Adipocyte (in vitro differentiated cells): ENCODE measurements at regions not wholly inside any gene's neighbourhood (a gene's known extent, or its start where the extent isn't known, plus 50 kb on each side); places are given as distances from the start of the nearest gene placed in this dataset.
"Not testable (repeated sequence)": the region's sequence is repeated elsewhere in the genome, so short reads cannot be mapped to it uniquely, and the experiment has no call there.

Experiments
- DNase-seq: peaks from one replicate; pipeline ENCODE4 v3.0.0-alpha.2; 2015; ENCODE audit warnings: low read depth
- H3K27me3 ChIP-seq: replicated peaks from 2 replicates; pipeline ENCODE4 v1.7.0; 2013; ENCODE audit warnings: mild to moderate bottlenecking, low read length, moderate library complexity; ENCODE audit not compliant: control insufficient read depth, insufficient read depth
- H3K36me3 ChIP-seq: 2 replicates; pipeline ENCODE4 v1.7.0; 2013; ENCODE audit warnings: low read length, mild to moderate bottlenecking, moderate library complexity; ENCODE audit not compliant: control insufficient read depth, insufficient read depth, severe bottlenecking
- H3K4me1 ChIP-seq: 2 replicates; pipeline ENCODE4 v1.7.0; 2013; ENCODE audit warnings: mild to moderate bottlenecking, low read length, moderate library complexity; ENCODE audit not compliant: control insufficient read depth, insufficient read depth
- H3K4me3 ChIP-seq: 2 replicates; pipeline ENCODE4 v1.7.0; 2013; ENCODE audit warnings: mild to moderate bottlenecking, low read length, moderate library complexity
- H3K9ac ChIP-seq: 2 replicates; pipeline ENCODE4 v1.7.0; 2013; ENCODE audit warnings: mild to moderate bottlenecking, low read length, moderate library complexity
- H3K9me3 ChIP-seq: 2 replicates; pipeline ENCODE4 v1.7.0; 2013; ENCODE audit warnings: mild to moderate bottlenecking, low read length, moderate library complexity; ENCODE audit not compliant: control insufficient read depth

DNA sequence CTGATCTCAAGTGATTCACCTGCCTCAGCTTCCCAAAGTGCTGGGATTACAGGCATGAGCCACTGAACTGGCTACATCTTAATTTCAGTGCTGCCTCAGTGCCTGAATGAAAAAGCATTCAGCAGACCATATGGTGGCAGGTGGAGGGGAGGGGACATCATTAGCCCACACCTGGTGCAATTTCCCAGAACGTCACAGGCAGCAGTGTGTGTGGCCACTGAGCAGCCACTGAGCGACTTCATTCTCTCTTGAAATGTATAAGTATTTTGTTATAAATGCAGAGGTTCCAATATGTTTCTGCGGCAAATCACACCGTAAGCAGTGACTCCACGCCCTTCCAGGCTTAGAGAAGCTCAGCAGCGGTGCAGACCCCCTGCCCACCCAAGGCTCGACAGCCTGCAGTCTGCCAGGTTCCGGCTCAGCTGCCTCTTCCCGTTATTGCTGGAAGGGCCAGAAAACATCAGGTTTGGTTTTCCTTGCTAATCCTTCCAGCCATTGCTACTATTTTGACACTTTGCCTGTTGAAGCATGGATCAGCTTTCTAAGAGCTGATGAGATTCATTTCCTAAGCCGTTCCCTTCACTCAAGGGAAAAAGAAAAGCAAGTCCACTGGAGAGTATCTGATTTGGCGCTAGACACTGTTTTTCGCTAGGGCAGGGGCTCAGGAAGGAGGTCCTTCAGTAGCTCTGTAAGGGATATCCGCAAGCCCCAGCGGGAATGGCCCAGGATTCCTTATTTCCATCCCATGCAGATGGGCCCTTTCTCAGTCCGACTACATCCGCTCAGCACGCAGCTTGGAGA lies 250.7 kb downstream of the VAPA start:
- H3K4me3 ChIP-seq: no peak overlapping the region
- H3K9ac ChIP-seq: no peak overlapping the region
- H3K27me3 ChIP-seq: peaks cover 4% of the 10 kb centered on the region
- no peak for DNase-seq
- H3K36me3 ChIP-seq: no peaks in the 10 kb centered on the region
- H3K9me3 ChIP-seq: no peaks in the 10 kb centered on the region
- no peaks in the 10 kb centered on the region for H3K4me1 ChIP-seq

- DNase-seq: no peak
- H3K9ac ChIP-seq: no peak overlapping the region
- H3K27me3 ChIP-seq: peaks cover 4% of the 10 kb centered on the region
- H3K9me3 ChIP-seq: no peaks in the 10 kb centered on the region
- no peak overlapping the region for H3K4me3 ChIP-seq
- no peaks in the 10 kb centered on the region for H3K36me3 ChIP-seq
- H3K4me1 ChIP-seq: no peaks in the 10 kb centered on the region
These were observed 252.5 kb downstream of the VAPA start for GRCh38 chr18:10166164-10166807.

DNA sequence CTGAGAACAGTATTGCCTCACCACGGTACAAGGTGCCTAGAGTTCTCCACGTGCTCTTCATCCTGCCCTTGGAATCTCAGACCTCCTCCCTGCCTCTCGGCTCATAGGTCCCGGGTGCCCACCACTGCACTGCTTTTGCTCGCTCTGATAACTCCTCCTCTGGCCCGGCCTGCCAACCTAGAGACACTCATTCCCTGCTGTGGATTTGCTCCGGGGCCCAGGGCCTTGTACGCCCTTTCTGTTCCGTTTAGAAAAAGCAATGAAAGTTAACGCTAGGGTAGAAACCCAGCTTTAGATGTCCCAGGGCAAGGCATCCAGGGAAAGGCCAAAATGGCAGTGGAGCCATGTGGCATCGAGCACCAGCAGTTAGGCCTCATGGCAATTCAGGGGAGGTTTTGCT lies 253.9 kb downstream of the VAPA start:
- no peak for DNase-seq
- H3K4me1 ChIP-seq: no peaks in the 10 kb centered on the region
- no peaks in the 10 kb centered on the region for H3K36me3 ChIP-seq
- no peak overlapping the region for H3K9ac ChIP-seq
- peaks cover 4% of the 10 kb centered on the region for H3K27me3 ChIP-seq
- H3K4me3 ChIP-seq: no peak overlapping the region
- no peaks in the 10 kb centered on the region for H3K9me3 ChIP-seq

DNA sequence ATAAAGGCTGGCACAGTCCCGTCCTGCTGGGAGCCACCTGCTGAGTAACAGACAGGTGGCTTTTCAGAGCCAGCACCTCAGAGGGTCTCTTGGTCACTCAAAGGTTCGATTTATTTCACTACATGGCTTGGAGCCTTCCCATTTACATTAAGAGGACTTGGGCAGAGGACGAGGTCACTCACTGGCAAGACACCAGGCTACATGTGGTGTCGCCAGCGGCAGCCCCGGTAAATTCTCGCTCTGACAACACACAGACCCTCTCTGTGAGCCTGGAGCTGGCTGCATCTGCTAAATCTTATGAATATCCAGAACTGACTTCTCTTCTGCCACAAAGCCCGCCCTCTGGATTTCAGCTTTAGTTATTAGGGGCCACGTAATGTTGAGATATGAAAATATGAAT lies 254.7 kb downstream of the VAPA start:
- Histone ChIP-seq H3K9me3 (no peaks in the 10 kb centered on the region), H3K4me1 (no peaks in the 10 kb centered on the region), H3K9ac (no peak overlapping the region), H3K36me3 (no peaks in the 10 kb centered on the region), H3K4me3 (no peak overlapping the region), H3K27me3 (peaks cover 4% of the 10 kb centered on the region)
- DNase-seq: no peak

GRCh38 chr18:10169064-10169562 lies 255.3 kb downstream of the VAPA start:
- Histone ChIP-seq H3K9ac (no peak overlapping the region), H3K36me3 (no peaks in the 10 kb centered on the region), H3K4me1 (no peaks in the 10 kb centered on the region), H3K27me3 (peaks cover 4% of the 10 kb centered on the region), H3K4me3 (no peak overlapping the region), H3K9me3 (no peaks in the 10 kb centered on the region)
- DNase-seq: peak; percentile 79

DNA sequence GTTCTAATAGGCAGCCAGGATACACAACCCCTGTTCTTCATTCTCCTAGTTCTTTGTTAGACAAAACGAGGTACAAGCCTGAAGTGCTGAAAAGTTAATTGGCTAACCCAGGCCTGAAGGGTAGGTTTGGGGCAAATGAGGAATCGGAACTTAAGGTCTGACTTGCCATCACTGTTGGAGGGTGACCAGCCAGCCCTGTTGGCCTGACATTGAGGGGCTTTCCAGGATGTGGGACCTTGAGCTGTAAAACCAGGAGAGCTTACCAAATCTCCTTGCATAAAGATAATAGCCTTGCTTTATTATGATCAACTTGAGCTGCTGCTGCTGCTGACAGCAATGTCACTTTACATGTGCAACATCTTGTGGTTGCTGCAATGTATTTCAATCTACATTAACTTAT lies 256.0 kb downstream of the VAPA start:
- H3K9me3 ChIP-seq: no peaks in the 10 kb centered on the region
- peaks cover 1% of the 10 kb centered on the region for H3K27me3 ChIP-seq
- no peaks in the 10 kb centered on the region for H3K36me3 ChIP-seq

DNA sequence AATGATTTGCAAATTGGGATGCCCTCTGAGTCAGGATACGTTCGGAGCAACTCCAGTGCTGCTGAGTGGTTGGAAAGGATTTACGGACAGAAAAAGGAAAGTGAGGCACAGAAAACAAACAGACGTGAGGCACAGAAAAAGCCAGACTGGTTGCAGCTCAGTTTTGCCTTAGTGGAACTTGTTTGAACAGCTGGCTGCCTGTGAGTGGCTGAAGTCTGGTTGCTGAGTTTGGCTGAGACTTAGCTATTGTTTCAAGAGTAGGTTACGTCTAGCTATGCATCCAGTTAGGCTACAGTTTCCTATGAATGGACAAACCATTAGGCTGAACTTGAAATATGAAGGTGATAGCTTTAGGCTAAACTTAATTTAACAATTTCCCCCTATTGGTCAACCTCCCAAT lies 256.6 kb downstream of the VAPA start:
- no peak overlapping the region for H3K9ac ChIP-seq

More for the DNA sequence above, 256.0 kb downstream of the VAPA start:
- no peak overlapping the region for H3K9ac ChIP-seq
- no peak for DNase-seq
- no peaks in the 10 kb centered on the region for H3K4me1 ChIP-seq
- no peak overlapping the region for H3K4me3 ChIP-seq

DNA sequence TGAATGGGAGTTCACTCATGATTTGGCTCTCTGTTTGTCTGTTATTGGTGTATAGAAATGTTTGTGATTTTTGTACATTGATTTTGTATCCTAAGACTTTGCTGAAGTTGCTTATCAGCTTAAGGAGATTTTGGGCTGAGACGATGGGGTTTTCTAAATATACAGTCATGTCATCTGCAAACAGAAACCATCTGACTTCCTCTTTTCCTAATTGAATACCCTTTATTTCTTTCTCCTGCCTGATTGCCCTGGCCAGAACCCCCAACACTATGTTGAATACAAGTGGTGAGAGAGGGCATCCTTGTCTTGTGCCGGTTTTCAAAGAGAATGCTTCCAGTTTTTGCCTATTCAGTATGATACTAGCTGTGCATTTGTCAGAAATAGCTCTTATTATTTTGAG lies 261.5 kb downstream of the VAPA start:
- not testable (repeated sequence) for H3K36me3 ChIP-seq, H3K4me3 ChIP-seq, H3K9me3 ChIP-seq, H3K27me3 ChIP-seq, DNase-seq, H3K4me1 ChIP-seq, H3K9ac ChIP-seq

More for the DNA sequence above, 256.6 kb downstream of the VAPA start:
- no peak for DNase-seq
- H3K36me3 ChIP-seq: no peaks in the 10 kb centered on the region
- no peaks in the 10 kb centered on the region for H3K27me3 ChIP-seq
- H3K9me3 ChIP-seq: no peaks in the 10 kb centered on the region
- no peak overlapping the region for H3K4me3 ChIP-seq
- no peaks in the 10 kb centered on the region for H3K4me1 ChIP-seq

DNA sequence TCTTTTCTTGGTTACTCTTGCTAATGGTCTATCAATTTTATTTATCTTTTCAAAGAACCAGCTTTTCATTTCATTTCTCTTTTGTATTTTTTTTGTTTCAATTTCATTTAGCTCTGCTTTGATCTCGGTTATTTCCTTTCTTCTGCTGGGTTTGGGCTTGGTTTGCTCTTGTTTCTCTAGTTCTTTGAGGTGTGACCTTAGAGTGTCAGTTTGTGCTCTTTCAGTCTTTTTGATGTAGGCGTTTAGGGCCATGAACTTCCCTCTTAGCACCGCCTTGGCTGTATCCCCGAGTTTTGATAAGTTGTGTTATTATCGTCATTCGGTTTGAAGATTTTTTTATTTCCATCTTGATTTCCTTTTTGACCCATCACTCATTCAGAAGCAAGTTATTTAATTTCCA lies 265.5 kb downstream of the VAPA start:
- not testable (repeated sequence) for H3K4me1 ChIP-seq, DNase-seq, H3K36me3 ChIP-seq, H3K27me3 ChIP-seq, H3K4me3 ChIP-seq, H3K9ac ChIP-seq, H3K9me3 ChIP-seq

- Histone ChIP-seq H3K27me3 (no peaks in the 10 kb centered on the region), H3K9ac (no peak overlapping the region), H3K4me3 (no peak overlapping the region), H3K36me3 (no peaks in the 10 kb centered on the region), H3K9me3 (no peaks in the 10 kb centered on the region), H3K4me1 (peaks cover 7% of the 10 kb centered on the region)
- DNase-seq: no peak
These were observed 268.3 kb downstream of the VAPA start for GRCh38 chr18:10182009-10182624.

GRCh38 chr18:10184776-10185175 lies 269.7 kb upstream of the APCDD1 start:
- no peak for DNase-seq
- Histone ChIP-seq H3K36me3 (no peaks in the 10 kb centered on the region), H3K4me3 (no peak overlapping the region), H3K9ac (no peak overlapping the region), H3K9me3 (no peaks in the 10 kb centered on the region), H3K27me3 (no peaks in the 10 kb centered on the region), H3K4me1 (peaks cover 18% of the 10 kb centered on the region)
